ENCODE measurements at regions not wholly inside any gene's neighbourhood (a gene's known extent, or its start where the extent isn't known, plus 50 kb on each side); places are given as distances from the start of the nearest gene placed in this dataset.
"Not testable (repeated sequence)": the region's sequence is repeated elsewhere in the genome, so short reads cannot be mapped to it uniquely, and the experiment has no call there.

- no peak for DNase-seq
Observed at GRCh38 chr3:153442799-153443487, 280.9 kb downstream of the RAP2B start.

GRCh38 chr3:153443961-153444360 lies 281.9 kb downstream of the RAP2B start:
- no peak for DNase-seq

DNA sequence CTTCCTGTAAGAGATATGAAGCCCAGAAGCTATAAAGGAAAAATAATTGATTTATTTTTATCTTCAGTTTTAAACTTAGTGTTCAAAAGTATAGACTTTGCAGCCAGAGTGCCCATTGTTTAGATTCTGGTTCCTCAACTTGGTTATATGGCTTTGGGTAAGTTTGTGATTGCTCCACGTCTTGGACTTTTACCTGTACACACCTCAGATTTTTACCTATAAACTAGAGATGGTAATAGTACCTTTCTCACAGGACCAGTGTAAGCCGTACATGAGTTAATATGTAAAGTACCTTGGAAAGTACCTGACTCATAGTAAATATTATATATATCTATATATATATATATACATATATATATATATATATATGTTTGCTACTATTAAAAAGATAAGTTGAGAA lies 283.8 kb downstream of the RAP2B start:
- no peak for DNase-seq

GRCh38 chr3:153448151-153448829 lies 286.3 kb downstream of the RAP2B start:
- DNase-seq = no peak

DNA sequence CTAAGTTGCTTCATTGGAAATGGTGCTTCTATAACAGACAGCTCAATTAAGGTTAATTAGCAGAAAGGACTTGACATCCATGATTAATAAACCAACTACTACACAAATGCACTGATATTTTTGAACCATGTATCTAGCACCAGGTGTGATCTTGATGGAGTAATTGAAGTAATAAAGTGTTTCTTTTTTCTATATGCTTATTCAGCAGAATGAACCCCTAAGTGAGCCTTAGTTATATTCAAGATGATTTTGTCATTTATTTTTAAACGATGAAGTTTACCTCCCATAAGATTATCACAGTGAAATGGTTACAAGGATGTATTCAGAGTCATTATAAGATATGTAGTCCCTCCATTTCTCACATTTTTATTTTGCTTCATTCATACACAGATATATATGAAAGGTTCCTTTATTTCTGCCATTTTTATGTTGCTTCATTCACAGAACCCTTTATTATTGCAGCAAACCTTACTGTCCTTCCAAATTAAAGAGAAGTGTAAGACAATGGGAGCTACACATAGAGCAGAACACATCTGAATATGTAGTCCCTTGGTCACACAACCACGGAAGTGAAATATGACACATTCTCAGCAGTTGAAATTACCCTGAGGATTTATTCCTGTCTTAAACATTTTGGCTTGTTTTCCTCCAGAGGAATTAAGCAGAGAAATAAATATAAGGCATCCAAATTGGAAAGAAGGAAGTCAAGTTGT lies 295.0 kb downstream of the RAP2B start:
- no peak for DNase-seq

- no peak for DNase-seq
Observed at GRCh38 chr3:153458881-153459280, 296.9 kb downstream of the RAP2B start.

DNA sequence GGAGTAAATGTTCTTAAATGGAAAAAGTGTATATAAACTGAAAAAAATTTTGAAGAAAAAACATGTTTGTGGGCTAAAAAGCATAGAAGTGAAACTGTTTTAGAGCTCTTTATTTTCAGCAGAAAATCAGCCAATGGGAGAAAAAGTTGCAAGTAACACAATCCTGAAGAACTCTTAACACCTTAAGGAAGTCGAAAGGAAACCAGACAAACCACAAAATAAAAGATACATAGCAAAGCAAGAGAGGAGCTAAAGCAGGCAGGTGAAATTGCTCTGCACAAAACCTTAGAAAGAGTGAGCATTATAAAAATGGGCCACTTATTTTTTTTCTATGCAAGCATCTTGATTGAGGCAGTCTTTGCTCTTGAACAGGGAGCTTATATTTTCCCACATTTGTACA lies 300.5 kb downstream of the RAP2B start:
- DNase-seq = no peak

GRCh38 chr3:153463895-153464294 lies 301.9 kb downstream of the RAP2B start:
- no peak for DNase-seq

DNA sequence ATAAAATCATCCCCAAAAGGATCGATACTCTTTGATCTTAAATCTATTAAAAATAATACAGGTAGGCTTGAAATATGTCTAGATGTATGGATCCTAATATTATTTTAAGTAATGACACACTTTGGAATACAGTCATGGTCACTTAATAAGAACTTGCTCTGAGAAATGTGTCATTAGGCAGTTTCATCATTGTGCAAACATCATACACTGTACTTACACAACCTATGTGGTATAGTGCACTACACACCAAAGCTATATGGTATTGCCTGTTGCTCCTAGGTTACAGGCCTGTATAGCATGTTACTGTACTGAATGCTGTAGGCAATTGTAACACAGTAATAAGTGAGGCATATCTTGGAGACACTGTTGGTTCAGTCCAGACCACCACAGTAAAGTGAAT lies 307.1 kb downstream of the RAP2B start:
- no peak for DNase-seq

GRCh38 chr3:153484842-153485241 lies 322.8 kb downstream of the RAP2B start:
- DNase-seq = no peak

GRCh38 chr3:153495422-153495821 lies 333.4 kb downstream of the RAP2B start:
- DNase-seq = no peak

GRCh38 chr3:153502682-153503081 lies 340.7 kb downstream of the RAP2B start:
- no peak for DNase-seq

DNA sequence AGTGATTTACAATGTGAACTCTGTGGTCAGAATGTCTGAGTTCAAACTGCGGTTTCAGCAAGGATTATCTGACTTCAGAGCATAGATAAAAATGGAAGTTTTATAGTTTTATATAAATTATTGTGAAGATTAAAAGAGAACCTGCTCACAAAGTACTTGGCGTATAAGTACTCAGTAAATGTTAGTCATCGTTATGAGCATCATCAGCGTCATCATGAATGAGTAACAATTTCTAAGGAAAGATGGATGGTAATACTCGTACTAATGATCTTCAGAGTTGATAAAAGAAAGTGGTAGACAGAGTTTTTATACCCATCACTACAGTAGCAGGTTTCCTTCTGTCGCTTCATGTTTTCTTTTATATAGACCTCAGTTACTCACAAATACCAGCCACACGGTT lies 341.8 kb downstream of the RAP2B start:
- DNase-seq = no peak

DNA sequence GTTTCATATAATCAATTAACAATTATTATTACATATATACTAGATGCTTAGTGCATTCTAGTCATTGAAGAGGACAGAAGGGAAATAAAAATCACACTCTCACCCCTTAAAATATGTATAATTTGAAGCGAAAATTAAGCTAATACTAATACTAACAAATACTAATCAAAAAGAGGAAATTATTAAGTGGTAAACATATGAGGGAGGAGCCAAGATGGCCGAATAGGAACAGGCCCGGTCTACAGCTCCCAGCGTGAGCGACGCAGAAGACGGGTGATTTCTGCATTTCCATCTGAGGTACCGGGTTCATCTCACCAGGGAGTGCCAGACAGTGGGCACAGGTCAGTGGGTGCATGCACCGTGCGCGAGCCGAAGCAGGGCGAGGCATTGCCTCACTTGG lies 344.2 kb downstream of the RAP2B start:
- DNase-seq = not testable (repeated sequence)

- not testable (repeated sequence) for DNase-seq
Observed at GRCh38 chr3:153506686-153507085, 344.7 kb downstream of the RAP2B start.

DNA sequence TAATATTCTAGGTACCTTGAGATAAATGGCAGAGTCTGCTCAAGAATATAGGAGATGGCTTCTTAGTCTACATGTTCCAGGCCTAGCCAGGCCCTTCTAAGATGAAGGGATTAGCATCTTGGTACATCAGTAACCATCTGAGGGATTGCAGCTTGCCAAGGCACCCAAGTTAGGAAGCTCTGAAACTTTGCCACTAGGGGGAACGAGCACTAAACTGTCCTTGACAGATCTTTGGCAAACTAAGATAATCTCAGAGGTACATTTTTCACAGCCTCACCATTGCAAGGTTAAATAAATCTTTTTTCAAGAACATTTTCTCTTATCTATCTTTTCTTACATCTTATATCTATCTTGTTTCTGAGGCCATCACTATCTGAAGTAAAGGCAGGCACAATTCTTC lies 351.2 kb downstream of the RAP2B start:
- no peak for DNase-seq

- DNase-seq = no peak
Observed at GRCh38 chr3:153528473-153528872, 366.4 kb downstream of the RAP2B start.

GRCh38 chr3:153539263-153539662 lies 377.2 kb downstream of the RAP2B start:
- no peak for DNase-seq

- DNase-seq = no peak
Observed at GRCh38 chr3:153545471-153545870, 383.4 kb downstream of the RAP2B start.

DNA sequence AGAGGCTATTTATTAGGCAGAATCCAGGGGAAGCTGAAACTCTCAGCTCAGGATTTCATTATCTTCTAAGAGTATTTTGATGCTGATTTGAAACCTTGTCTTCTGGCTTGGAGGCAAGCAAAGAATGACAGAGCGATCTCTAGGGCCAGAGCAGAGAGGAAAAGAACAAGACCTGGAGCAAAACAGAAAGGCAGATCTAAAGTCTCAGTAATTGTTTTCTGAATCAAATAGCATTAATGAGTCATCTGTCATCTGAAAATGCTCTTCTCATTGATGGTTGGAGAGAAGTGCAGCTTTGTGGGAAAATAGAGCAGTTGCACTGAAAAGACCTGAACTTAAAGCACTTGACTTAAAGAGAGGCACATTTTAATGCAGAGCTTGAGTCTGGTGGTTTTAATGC lies 385.9 kb downstream of the RAP2B start:
- no peak for DNase-seq

DNA sequence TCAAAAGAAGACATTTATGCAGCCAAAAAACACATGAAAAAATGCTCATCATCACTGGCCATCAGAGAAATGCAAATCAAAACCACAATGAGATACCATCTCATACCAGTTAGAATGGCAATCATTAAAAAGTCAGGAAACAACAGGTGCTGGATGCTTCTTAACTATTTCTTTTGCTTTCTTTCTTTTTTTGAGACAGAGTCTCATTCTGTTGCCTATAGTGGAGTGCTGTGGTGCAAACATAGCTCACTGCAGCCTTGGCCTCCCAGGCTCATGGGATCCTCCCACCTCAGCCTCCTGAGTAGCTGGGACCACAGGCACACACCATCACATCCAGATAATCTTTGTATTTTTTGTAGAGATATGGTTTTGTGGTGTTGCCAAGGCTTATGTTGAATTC lies 387.7 kb downstream of the RAP2B start:
- not testable (repeated sequence) for DNase-seq

- DNase-seq = no peak
Observed at GRCh38 chr3:153551536-153552285, 389.7 kb downstream of the RAP2B start.

Measured in C1 segment of cervical spinal cord (tissue), 14 donors.